Right lung (tissue), 2 donors: ENCODE measurements at regions not wholly inside any gene's neighbourhood (a gene's known extent, or its start where the extent isn't known, plus 50 kb on each side); places are given as distances from the start of the nearest gene placed in this dataset.

Experiments used
- DNase-seq, 2 donors: peaks; one replicate each; pipeline ENCODE4 v3.0.0-alpha.2; 2013

- no peak for DNase-seq
Measured at GRCh38 chr14:65933400-65934069, 521.0 kb downstream of the FUT8 start.

DNA sequence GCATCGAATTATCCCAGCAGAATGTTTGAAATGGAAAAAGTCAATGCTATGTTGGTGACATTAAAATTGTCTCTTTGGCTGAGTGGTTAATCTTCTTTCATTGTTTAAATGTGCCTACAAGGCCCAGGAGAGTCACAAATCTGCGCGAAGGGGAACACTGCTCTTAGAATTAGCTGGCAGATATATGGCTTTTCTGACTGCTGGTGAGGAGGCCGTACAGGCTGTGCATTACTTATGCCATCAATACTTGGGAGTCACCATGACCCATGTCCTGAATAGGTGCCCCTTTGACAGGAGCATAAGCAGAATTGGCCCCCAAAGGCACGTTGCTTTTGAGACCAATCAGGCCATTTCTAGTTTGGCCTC, 521.5 kb downstream of the FUT8 start:
- no peak for DNase-seq

DNA sequence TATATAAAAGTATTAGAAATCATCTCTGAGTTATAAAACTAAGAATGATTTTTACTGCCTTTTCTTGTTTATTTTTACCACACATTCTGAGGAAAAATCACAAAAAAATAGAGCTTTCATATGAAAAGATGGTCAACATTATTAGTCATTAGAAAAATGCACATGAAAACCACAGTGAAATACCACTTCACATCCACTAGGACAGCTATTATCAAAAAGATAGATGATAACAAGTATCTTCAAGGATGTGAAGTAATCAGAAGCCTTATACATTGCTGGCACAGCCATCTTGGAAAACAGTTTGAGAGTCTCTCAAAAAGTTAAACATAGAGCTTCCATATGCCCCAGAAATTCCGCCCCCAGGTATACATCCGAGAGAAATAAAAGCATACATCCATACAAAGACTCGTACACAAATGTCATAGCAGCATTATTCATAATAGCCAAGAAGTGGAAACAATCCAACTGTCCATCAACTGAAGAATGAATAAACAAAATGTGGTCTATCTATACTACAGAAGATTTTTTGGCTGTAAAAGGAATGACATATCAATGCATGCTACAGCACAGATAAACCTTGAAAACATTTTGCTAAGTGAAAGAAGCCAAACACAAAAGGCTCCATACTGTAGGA, 523.9 kb downstream of the FUT8 start:
- no peak for DNase-seq

- DNase-seq, result no peak
Measured at GRCh38 chr14:65937079-65937959, 524.8 kb downstream of the FUT8 start.

DNA sequence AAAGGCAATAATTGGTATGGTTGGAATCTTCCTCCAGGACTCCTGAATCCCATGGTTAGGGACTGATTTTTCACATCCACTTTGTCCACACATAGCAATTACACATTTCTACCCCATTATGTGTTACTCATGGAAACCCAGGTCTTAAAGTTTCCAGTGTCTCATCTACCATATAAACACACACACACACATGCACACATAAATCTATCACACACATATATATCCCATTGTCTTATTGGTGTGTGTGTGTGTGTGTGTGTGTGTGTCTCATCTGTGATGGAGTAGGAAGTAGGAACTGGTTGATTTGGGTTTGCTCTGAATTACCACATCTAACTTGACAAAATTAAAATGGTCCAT, 525.4 kb downstream of the FUT8 start:
- no peak for DNase-seq

GRCh38 chr14:65938738-65939137, 526.2 kb downstream of the FUT8 start:
- DNase-seq, result no peak

DNA sequence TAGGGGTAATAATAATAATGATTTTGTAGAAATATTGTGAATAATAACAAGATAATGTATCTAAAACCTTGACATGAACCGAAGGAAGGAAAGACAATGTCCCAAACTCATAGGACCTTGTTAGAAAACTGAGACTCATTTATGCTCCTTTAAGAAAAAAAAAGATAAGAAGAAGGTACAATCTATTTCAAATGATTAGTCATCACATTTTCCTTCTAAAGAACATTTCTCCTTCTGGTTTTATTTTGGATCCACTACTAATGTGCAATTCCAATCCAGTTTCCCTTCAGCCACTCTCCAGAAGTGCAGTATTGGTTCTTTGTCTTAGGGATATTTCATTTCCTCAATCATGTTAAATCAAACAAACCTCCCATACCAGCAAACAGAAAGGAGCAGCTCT, 526.7 kb downstream of the FUT8 start:
- DNase-seq, result no peak

GRCh38 chr14:65940056-65940735, 527.7 kb downstream of the FUT8 start:
- DNase-seq, result no peak

DNA sequence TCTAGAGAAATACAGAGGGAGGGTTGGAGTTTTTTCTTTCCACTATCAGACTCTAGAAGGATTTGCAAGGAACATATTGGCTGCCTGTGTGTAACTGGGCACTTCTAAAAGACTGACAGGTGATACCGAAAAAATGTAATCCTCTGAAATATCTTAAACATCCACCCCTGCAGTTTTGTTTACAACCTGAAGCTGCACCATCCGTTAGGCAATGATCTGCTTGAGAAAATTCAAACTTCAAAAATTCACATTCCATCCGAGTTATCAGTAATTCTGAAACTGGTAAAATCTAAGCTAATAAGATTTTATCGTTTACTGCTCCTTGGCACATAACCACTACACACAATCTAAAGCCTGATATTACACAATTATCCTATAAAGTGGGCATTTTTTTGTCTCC, 528.6 kb downstream of the FUT8 start:
- DNase-seq, result no peak

DNA sequence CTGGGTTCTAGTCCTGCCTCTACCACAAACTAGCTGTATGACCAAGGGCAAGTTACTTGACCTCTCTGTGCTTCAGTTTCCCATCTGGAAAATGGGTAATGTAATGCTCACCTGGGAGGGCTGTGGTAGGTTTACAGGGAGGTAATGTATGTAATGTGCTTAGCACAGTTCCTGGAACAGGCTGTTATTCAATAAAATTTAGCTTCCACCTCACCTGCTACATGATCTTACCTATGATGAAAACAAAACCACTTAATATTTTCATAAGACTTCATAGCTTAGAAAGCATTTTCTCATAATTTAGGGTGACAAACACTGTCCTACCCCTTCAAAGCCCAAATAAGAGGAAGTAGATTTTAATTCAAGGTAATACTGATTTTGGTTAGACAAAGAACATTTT, 530.6 kb downstream of the FUT8 start:
- DNase-seq, result no peak

- DNase-seq, result no peak
Measured at GRCh38 chr14:65943916-65944410, 531.4 kb downstream of the FUT8 start.

DNA sequence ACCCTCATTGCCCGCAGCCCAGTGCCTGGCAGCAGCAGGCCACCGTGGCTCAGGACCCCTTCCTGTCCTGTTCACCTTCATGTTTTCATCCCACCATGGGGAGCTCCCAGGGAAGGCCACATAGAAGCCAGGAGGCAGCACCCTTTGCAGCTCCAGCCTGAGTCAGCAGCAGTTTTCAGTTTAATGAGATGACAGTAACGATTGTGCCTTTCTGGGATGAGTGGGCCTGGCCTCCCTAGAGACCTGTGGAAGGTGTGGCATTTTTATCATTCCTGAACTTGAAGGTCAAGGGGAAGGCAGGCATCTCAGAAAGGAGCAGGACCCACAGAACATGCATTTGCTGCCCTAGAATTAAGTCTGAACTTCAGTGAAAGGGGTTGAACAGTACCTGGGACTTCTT, 532.8 kb downstream of the FUT8 start:
- DNase-seq, result no peak

- no peak for DNase-seq
Measured at GRCh38 chr14:65946494-65946893, 534.0 kb downstream of the FUT8 start.

DNA sequence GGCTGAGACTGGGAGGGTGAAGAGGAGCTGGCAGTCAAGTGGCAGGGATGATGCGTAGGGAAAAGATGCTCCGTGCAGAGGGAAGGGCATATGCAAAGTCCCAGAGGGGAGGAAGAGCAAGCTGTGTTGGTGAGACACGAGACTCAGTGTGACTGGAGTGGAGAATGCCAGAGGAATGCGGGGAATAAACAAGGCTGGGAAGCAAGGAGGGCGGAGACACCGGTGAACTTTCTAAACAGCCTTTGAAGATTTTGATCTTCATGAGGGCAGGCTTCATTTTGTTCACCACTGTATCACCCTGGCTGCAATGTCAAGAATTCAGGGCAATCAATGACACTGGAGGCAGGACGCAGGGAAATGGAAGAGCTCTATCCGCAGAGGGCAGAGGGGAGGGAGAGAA, 535.8 kb downstream of the FUT8 start:
- no peak for DNase-seq

- DNase-seq, result no peak
Measured at GRCh38 chr14:65949711-65950516, 536.3 kb upstream of the CCDC196 start.

DNA sequence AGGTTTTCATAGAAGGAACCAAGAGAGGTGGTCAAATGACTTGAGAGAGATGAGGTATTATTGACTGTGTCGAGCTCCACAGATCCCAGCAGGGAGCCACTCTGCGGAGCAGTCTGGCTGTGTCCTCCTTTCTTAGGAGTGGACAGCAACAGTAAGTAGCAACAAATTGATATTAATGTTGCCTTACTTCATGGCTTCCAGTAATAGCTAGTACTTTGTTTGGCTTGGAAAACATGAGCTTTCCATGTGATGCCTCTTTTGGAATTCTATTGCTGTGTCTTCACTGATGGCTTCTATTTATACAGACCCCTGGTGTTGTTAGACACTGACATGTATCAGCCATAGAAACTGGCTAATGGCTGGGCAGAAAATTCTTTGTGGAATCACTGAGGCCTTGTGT, 531.2 kb upstream of the CCDC196 start:
- no peak for DNase-seq

- no peak for DNase-seq
Measured at GRCh38 chr14:65957631-65958205, 528.5 kb upstream of the CCDC196 start.

DNA sequence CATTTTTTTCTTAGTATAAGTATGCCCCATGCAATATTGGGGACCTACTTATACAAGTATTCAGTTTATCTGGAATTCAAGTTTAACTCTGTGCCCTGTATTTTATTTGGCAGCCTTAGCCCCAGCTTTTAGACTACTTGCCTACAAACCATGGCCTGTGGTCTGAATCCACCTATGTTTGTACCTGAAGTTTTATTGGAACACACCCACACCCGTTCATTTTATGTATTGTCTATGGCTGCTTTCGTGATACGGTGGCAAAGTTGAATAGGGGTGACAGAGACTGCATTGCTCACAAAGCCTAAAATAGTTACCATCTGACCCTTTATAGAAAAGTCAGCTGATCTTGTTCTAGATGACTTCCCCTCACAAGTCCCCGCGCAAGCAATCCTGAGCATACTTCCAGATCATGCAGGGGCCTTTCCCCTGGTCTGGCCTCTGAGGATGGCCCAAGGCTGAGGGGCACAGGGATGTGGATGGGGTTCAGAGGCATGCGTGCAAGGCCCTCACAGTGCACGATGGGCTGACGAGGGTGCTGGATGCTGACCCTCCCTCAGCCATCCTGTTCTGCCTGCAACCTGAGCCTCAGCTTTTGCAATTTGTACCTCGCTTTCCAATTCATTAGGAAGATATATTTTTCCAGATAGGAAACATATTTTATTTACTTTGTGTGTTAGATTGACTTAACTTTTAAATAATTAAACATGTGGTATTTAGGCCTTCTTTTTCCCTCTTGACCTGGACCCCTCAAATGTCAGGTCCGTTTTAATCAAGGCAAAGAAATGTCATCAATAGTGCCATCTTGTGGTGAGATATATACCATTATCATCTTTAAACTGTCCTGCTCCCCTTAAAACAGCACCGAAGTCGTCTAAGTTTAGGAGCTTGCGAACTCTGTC, 527.3 kb upstream of the CCDC196 start:
- peak in 1 of 2 donors; percentile 14 for DNase-seq

- no peak for DNase-seq
Measured at GRCh38 chr14:65959563-65960024, 526.6 kb upstream of the CCDC196 start.

- no peak for DNase-seq
Measured at GRCh38 chr14:65961004-65961403, 525.2 kb upstream of the CCDC196 start.
